ENCODE measurements at regions not wholly inside any gene's neighbourhood (a gene's known extent, or its start where the extent isn't known, plus 50 kb on each side); places are given as distances from the start of the nearest gene placed in this dataset.

GRCh38 chr2:240335061-240335460 is 100.4 kb upstream of the GPC1 start:
- TF ChIP-seq CTCF (conservative IDR thresholded peaks at IDR 0.05) (no peak), ZFX (IDR thresholded peaks at IDR 0.05) (no peak)

Measured in C4-2B (cell line).